Activated naive CD8-positive, alpha-beta T cell treated with anti-CD3 and anti-CD28 coated beads for 36 hours (primary cell): ENCODE measurements at regions not wholly inside any gene's neighbourhood (a gene's known extent, or its start where the extent isn't known, plus 50 kb on each side); places are given as distances from the start of the nearest gene placed in this dataset.
"Not testable (repeated sequence)": the region's sequence is repeated elsewhere in the genome, so short reads cannot be mapped to it uniquely, and the experiment has no call there.

Experiments
- DNase-seq: peaks from one replicate; pipeline ENCODE4 v3.0.0; 2021
- H3K27ac Mint-ChIP-seq: one replicate; pipeline ENCODE4 v1.8.0; 2022; ENCODE audit warnings: mild to moderate bottlenecking, moderate library complexity, mixed read lengths
- H3K27me3 Mint-ChIP-seq: one replicate; pipeline ENCODE4 v1.8.0; 2022; ENCODE audit warnings: mild to moderate bottlenecking, mixed read lengths
- H3K36me3 Mint-ChIP-seq: one replicate; pipeline ENCODE4 v1.8.0; 2021; ENCODE audit warnings: mild to moderate bottlenecking, mixed read lengths
- H3K4me1 Mint-ChIP-seq: one replicate; pipeline ENCODE4 v1.8.0; 2021; ENCODE audit warnings: mixed read lengths
- H3K4me3 Mint-ChIP-seq: one replicate; pipeline ENCODE4 v1.8.0; 2022; ENCODE audit warnings: mild to moderate bottlenecking, moderate library complexity, mixed read lengths
- H3K9me3 Mint-ChIP-seq: one replicate; pipeline ENCODE4 v1.8.0; 2022; ENCODE audit warnings: mixed read lengths

DNA sequence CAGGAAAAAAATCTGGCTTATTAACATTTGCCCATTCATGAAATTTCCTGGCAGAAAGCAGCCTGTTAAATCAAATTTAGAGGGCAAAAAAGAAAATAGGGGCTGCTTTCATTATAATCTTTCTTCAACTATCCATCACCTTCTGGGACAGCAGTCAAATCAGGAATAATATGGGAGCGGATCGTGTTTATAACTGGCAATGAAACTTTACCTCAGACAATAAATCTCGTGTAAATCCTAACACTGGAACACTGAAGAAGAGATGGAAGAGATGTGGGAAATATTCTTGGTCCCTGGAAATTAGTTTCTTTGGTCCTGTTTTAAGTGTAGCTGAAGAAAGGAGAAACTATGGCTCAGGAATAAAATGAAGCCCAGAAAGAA lies 77.5 kb upstream of the SERTAD2 start:
- no peaks in the 10 kb centered on the region for H3K27me3 Mint-ChIP-seq
- H3K4me3 Mint-ChIP-seq = peak overlapping the region; percentile 83
- H3K9me3 Mint-ChIP-seq = no peaks in the 10 kb centered on the region
- no peak for DNase-seq
- peaks cover 28% of the 10 kb centered on the region for H3K36me3 Mint-ChIP-seq
- peak overlapping the region; percentile 98 for H3K27ac Mint-ChIP-seq
- peaks cover 65% of the 10 kb centered on the region for H3K4me1 Mint-ChIP-seq

GRCh38 chr2:64731746-64732145 lies 78.0 kb upstream of the SERTAD2 start:
- Mint-ChIP-seq H3K27ac (peak overlapping the region; percentile 98), H3K36me3 (peaks cover 29% of the 10 kb centered on the region), H3K4me1 (peaks cover 60% of the 10 kb centered on the region), H3K27me3 (no peaks in the 10 kb centered on the region), H3K9me3 (no peaks in the 10 kb centered on the region), H3K4me3 (no peak overlapping the region)
- DNase-seq = no peak

DNA sequence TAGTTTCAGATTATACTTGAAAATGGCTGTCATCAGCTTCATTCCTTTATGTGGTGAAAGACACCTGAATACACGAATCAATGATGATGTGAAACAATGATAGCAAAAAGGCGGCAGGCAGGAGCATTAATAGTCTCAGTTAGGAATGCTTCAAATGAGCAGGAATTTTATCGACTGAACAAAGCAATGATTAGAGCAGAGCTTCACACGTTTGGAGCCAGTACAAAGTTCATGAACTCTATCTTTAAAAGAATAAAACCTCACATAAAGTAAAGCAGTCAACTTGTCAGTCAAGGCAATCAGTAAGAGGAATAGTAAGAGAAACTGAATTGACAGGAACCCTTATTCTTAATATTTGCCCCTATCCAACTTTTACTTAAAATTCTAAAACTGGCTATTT lies 78.4 kb upstream of the SERTAD2 start:
- H3K27ac Mint-ChIP-seq = peak overlapping the region; percentile 98
- no peak overlapping the region for H3K4me3 Mint-ChIP-seq
- no peaks in the 10 kb centered on the region for H3K9me3 Mint-ChIP-seq
- H3K27me3 Mint-ChIP-seq = no peaks in the 10 kb centered on the region
- H3K36me3 Mint-ChIP-seq = peaks cover 29% of the 10 kb centered on the region
- H3K4me1 Mint-ChIP-seq = peaks cover 60% of the 10 kb centered on the region
- DNase-seq = no peak

DNA sequence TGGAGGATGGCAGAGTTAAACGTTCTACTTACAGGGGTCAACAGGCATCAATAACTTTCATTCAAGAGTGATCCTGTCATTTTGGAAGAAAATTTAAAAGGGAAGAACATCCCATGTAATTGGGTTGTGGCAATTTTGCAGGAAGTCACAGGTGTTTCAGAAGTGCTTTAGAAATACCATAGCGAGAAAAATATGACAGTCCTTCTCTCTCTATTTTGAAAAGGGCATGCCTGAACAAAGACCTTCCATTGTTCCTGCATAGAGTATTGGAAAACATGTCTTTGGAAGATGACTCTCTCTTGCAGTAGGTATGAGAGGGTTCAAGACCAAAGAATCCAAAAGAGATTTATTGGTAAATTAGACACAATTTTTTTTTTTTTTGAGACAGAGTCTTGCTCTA lies 81.8 kb upstream of the SERTAD2 start:
- Mint-ChIP-seq H3K36me3 (peaks cover 29% of the 10 kb centered on the region), H3K4me1 (peaks cover 56% of the 10 kb centered on the region), H3K27me3 (no peaks in the 10 kb centered on the region), H3K4me3 (no peak overlapping the region), H3K9me3 (no peaks in the 10 kb centered on the region), H3K27ac (no peak overlapping the region)
- no peak for DNase-seq

- peaks cover 25% of the 10 kb centered on the region for H3K36me3 Mint-ChIP-seq
- H3K27me3 Mint-ChIP-seq = no peaks in the 10 kb centered on the region
- H3K4me3 Mint-ChIP-seq = peak overlapping the region; percentile 15
- no peak for DNase-seq
- no peaks in the 10 kb centered on the region for H3K9me3 Mint-ChIP-seq
- peak overlapping the region; percentile 83 for H3K27ac Mint-ChIP-seq
- peaks cover 42% of the 10 kb centered on the region for H3K4me1 Mint-ChIP-seq
These were observed 83.8 kb upstream of the SERTAD2 start for GRCh38 chr2:64737547-64737946.

DNA sequence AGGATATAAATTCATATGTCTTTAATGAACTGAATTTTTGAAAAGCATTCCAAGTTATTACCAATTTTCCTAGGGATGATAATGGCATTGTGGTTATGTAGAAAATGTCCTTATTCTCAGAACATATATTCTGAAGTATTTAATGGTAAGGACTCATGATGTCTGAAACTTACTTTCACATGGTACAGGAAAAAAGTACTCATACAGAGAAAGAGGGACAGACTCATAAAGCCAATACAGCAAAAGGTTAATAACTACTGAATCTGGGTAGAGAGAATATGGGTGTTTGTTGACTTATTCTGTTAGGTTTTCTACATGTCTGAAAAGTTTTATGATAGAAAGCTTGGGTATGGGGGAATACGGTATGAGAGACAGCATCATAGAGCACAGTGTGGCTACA lies 84.3 kb upstream of the SERTAD2 start:
- no peaks in the 10 kb centered on the region for H3K27me3 Mint-ChIP-seq
- H3K9me3 Mint-ChIP-seq = no peaks in the 10 kb centered on the region
- H3K27ac Mint-ChIP-seq = peak overlapping the region; percentile 83

GRCh38 chr2:64742678-64743077 lies 89.0 kb upstream of the SERTAD2 start:
- no peaks in the 10 kb centered on the region for H3K27me3 Mint-ChIP-seq
- DNase-seq = no peak
- H3K4me1 Mint-ChIP-seq = peaks cover 34% of the 10 kb centered on the region
- no peak overlapping the region for H3K27ac Mint-ChIP-seq
- no peak overlapping the region for H3K4me3 Mint-ChIP-seq
- no peaks in the 10 kb centered on the region for H3K9me3 Mint-ChIP-seq
- H3K36me3 Mint-ChIP-seq = no peaks in the 10 kb centered on the region

More for the DNA sequence above, 84.3 kb upstream of the SERTAD2 start:
- DNase-seq = no peak
- H3K4me3 Mint-ChIP-seq = peak overlapping the region; percentile 18
- H3K36me3 Mint-ChIP-seq = peaks cover 25% of the 10 kb centered on the region
- peaks cover 44% of the 10 kb centered on the region for H3K4me1 Mint-ChIP-seq

DNA sequence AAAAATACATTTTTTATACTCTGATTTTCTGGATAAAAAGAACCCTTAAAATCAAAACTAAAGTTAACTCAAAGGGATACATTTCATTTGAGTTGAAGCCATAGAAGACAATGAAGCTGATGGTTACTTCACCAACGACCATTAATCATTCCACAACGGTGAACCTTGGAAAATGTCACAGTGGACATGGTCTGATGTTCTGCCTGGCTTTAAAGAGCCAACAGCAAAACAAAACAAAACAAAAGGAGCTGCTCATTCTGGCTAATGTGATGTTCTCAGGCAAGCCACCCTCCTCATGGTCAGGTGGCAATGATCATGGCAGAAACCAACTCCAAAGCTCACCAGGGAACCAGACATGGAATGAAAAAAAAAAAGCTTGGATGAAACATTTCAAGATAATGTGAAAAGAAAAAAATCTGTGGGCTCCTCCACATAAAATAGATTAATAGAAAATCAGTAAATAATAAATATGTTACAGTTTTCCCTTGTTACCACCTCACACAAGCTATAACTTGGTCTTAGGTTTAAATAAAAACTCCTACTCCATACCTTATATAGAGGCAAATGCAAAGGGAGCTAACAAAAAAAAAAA lies 90.1 kb upstream of the SERTAD2 start:
- H3K9me3 Mint-ChIP-seq = no peaks in the 10 kb centered on the region
- no peak for DNase-seq
- no peaks in the 10 kb centered on the region for H3K27me3 Mint-ChIP-seq
- H3K4me1 Mint-ChIP-seq = peaks cover 28% of the 10 kb centered on the region
- H3K36me3 Mint-ChIP-seq = no peaks in the 10 kb centered on the region
- no peak overlapping the region for H3K4me3 Mint-ChIP-seq
- no peak overlapping the region for H3K27ac Mint-ChIP-seq

DNA sequence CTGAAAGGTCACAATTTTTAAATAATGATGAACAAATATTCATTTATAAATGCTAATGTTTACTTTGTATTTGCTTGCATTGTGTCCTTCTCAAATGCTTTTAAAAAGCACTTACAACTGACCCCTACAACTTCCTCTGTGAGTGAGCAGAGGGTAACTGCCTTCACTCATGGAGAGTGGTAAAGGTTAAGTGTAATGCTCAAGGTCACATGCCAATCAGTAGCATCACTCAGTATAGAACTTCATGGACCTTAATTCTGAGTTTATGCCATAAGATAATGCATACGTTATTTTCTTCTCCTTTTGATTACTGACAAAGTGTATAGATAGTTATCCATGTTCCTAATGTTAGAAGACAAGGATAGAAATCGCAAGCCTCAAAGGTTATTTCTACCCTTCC lies 91.8 kb upstream of the SERTAD2 start:
- H3K27me3 Mint-ChIP-seq = no peaks in the 10 kb centered on the region
- no peak for DNase-seq
- H3K27ac Mint-ChIP-seq = no peak overlapping the region
- H3K9me3 Mint-ChIP-seq = no peaks in the 10 kb centered on the region
- H3K4me3 Mint-ChIP-seq = no peak overlapping the region
- H3K36me3 Mint-ChIP-seq = no peaks in the 10 kb centered on the region
- peaks cover 29% of the 10 kb centered on the region for H3K4me1 Mint-ChIP-seq

GRCh38 chr2:64747690-64748091 lies 94.0 kb upstream of the SERTAD2 start:
- H3K4me1 Mint-ChIP-seq = peaks cover 32% of the 10 kb centered on the region
- not testable (repeated sequence) for H3K36me3 Mint-ChIP-seq, H3K27me3 Mint-ChIP-seq, H3K4me3 Mint-ChIP-seq, DNase-seq, H3K27ac Mint-ChIP-seq, H3K9me3 Mint-ChIP-seq

DNA sequence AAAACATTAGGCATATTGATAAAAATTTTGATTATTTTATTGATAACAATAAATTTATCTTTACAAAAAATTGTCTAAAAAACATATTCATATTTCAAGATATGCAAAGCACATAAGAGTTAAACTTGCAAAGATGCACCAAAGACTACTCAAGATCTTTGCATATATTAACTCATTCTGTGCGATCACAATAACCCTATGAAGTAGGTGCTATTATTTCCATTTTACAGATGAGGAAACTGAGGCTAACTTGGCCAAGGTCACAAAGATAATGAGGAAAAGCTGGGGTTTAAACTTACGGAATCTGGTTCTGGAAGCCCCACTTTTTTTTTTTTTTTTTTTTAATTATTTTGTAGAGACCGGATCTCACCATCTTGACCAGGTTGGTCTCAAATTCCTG lies 94.4 kb upstream of the SERTAD2 start:
- H3K4me3 Mint-ChIP-seq = peak overlapping the region; percentile 94

GRCh38 chr2:64748561-64748960 lies 94.8 kb upstream of the SERTAD2 start:
- Mint-ChIP-seq H3K4me1 (peaks cover 29% of the 10 kb centered on the region), H3K9me3 (no peaks in the 10 kb centered on the region), H3K4me3 (peak overlapping the region; percentile 94), H3K27me3 (no peaks in the 10 kb centered on the region), H3K27ac (peak overlapping the region; percentile 97), H3K36me3 (no peaks in the 10 kb centered on the region)
- peak; percentile 56 for DNase-seq

More for the DNA sequence above, 94.4 kb upstream of the SERTAD2 start:
- Mint-ChIP-seq H3K27me3 (no peaks in the 10 kb centered on the region), H3K9me3 (no peaks in the 10 kb centered on the region), H3K4me1 (peaks cover 31% of the 10 kb centered on the region), H3K36me3 (no peaks in the 10 kb centered on the region), H3K27ac (peak overlapping the region; percentile 97)
- no peak for DNase-seq

GRCh38 chr2:64749446-64749845 lies 95.7 kb upstream of the SERTAD2 start:
- Mint-ChIP-seq H3K4me1 (peaks cover 26% of the 10 kb centered on the region), H3K9me3 (no peaks in the 10 kb centered on the region), H3K27me3 (no peaks in the 10 kb centered on the region), H3K4me3 (peak overlapping the region; percentile 94), H3K27ac (peak overlapping the region; percentile 97), H3K36me3 (no peaks in the 10 kb centered on the region)
- DNase-seq = no peak

DNA sequence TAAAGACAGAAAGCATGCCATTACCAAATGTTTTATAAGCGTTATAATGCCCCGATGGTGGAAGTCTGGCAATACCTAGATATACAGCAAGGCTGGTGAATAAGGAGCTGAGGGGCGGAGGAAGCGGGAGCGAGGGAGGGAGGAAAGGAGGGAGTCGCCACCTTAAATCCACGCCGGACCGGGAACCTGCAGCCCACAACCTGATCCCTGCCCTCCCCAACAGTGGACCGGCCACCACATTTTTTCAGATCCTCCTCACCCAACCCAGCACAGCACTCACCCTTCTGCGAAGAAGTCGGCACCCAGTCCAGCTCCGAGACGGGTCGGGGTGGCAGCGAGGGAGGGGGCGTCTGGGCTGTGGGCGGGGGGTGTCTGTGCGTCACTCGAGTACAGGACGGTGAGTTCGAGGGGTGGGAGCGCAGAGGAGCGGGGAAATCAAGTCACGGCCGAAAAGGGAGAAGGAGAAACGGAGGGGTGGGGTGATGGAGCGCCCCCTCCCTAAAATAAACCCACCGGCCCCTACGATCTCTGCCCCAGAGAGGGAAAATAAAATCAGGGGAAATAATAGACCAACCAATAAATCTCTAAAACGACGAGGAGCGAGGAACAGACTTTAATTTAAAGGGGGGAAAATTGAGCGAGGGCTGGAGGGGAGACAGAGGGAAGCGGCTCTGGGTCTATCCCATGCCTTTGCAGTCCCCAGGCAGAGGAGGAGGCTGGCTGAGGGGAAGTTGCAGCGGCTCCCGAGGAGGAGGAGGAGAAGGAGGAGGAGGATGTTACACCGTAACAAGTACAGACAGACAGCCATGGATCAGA lies 96.5 kb upstream of the SERTAD2 start:
- Mint-ChIP-seq H3K27me3 (no peaks in the 10 kb centered on the region), H3K4me1 (peaks cover 26% of the 10 kb centered on the region), H3K4me3 (peak overlapping the region; percentile 94), H3K36me3 (no peaks in the 10 kb centered on the region), H3K9me3 (no peaks in the 10 kb centered on the region), H3K27ac (peak overlapping the region; percentile 97)
- peak; percentile 41 for DNase-seq

DNA sequence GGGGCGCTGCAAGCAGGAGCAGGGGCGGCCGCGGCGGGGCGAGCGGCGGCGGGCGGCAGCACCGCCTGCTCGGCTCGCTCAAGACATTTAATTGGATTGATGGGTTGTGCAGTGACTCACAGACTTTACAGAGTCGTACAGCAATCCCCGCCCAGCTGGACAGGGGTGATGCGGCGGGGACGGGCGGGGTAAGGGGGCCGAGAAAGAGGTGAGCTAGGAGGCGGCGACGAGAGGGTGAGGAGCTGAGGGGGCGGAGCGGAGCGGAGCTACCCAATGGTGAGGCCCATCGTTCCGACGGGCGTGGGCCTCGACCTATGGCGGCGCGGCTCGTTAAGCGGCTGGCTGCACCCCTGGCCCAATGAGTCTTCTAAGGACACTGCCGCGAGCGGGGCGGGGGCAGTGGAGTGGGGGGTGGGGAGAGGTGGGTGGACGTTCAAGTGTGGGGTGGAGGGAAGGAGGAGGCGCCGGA lies 97.1 kb upstream of the SERTAD2 start:
- no peaks in the 10 kb centered on the region for H3K36me3 Mint-ChIP-seq
- peak overlapping the region; percentile 94 for H3K4me3 Mint-ChIP-seq
- H3K4me1 Mint-ChIP-seq = peaks cover 23% of the 10 kb centered on the region
- peak; percentile 99 for DNase-seq
- H3K9me3 Mint-ChIP-seq = no peaks in the 10 kb centered on the region
- H3K27me3 Mint-ChIP-seq = no peaks in the 10 kb centered on the region
- H3K27ac Mint-ChIP-seq = peak overlapping the region; percentile 97
